GM23338 (cell line): ENCODE measurements at regions not wholly inside any gene's neighbourhood (a gene's known extent, or its start where the extent isn't known, plus 50 kb on each side); places are given as distances from the start of the nearest gene placed in this dataset.

ENCODE experiments used
- ATAC-seq: fragments of 200-7000 bp; cut with Tn5 transposase; 3 replicates; pipeline ENCODE4 v1.9.1; 2020
- DNase-seq: peaks from one replicate; pipeline ENCODE4 v3.0.0-alpha.2; 2015; ENCODE audit warnings: low spot score
- H2AFZ ChIP-seq: fragments of 200-600 bp; sonication (generic); 2 replicates; pipeline ENCODE4 v1.8.0; 2016; ENCODE audit warnings: antibody characterized with exemption, mild to moderate bottlenecking, moderate library complexity
- H3F3A ChIP-seq: fragments of 200-600 bp; sonication (generic); replicated peaks from 2 replicates; pipeline ENCODE4 v1.8.0; 2017; ENCODE audit warnings: antibody characterized with exemption, mixed run types, low read depth
- H3K27ac ChIP-seq: fragments of 200-600 bp; sonication (generic); 2 replicates; pipeline ENCODE4 v1.6.1; 2016; ENCODE audit warnings: low read depth
- H3K27me3 ChIP-seq: fragments of 200-600 bp; sonication (generic); 2 replicates; pipeline ENCODE4 v1.8.0; 2016; ENCODE audit warnings: mild to moderate bottlenecking, mixed run types, moderate library complexity; ENCODE audit not compliant: insufficient read depth
- H3K36me3 ChIP-seq: fragments of 200-600 bp; sonication (generic); 2 replicates; pipeline ENCODE4 v1.8.0; 2016; ENCODE audit warnings: mild to moderate bottlenecking; ENCODE audit not compliant: insufficient read depth
- H3K4me1 ChIP-seq: fragments of 200-600 bp; sonication (generic); 2 replicates; pipeline ENCODE4 v1.8.0; 2016; ENCODE audit warnings: mild to moderate bottlenecking, moderate library complexity; ENCODE audit not compliant: insufficient read depth
- H3K4me2 ChIP-seq: fragments of 200-600 bp; sonication (generic); 2 replicates; pipeline ENCODE4 v1.7.1; 2017; ENCODE audit warnings: mixed run types
- H3K4me3 ChIP-seq: fragments of 200-600 bp; sonication (generic); 2 replicates; pipeline ENCODE4 v1.6.1; 2016; ENCODE audit warnings: mixed run types
- H3K79me2 ChIP-seq: fragments of 200-600 bp; sonication (generic); replicated peaks from 2 replicates; pipeline ENCODE4 v1.8.0; 2017; ENCODE audit warnings: mild to moderate bottlenecking; ENCODE audit not compliant: insufficient read depth
- H3K9me2 ChIP-seq: fragments of 200-600 bp; sonication (generic); 2 replicates; pipeline ENCODE4 v1.8.0; 2017; ENCODE audit not compliant: insufficient read depth
- H4K20me1 ChIP-seq: fragments of 200-600 bp; sonication (generic); replicated peaks from 2 replicates; pipeline ENCODE4 v1.8.0; 2017; ENCODE audit warnings: mild to moderate bottlenecking; ENCODE audit not compliant: insufficient read depth
- H3K27ac Mint-ChIP-seq: 2 replicates; pipeline ENCODE4 v1.8.0; 2020; ENCODE audit warnings: inconsistent platforms, mild to moderate bottlenecking, moderate library complexity, mixed read lengths
- H3K27me3 Mint-ChIP-seq: 3 replicates; pipeline ENCODE4 v1.8.0; 2022; ENCODE audit warnings: low read depth, mild to moderate bottlenecking, moderate library complexity, mixed read lengths, inconsistent platforms; ENCODE audit not compliant: insufficient read depth, poor library complexity
- H3K36me3 Mint-ChIP-seq: 3 replicates; pipeline ENCODE4 v1.8.0; 2021; ENCODE audit warnings: low read depth, mild to moderate bottlenecking, inconsistent platforms, moderate library complexity, mixed read lengths
- H3K4me1 Mint-ChIP-seq: 3 replicates; pipeline ENCODE4 v1.8.0; 2020; ENCODE audit warnings: mild to moderate bottlenecking, inconsistent platforms, mixed read lengths
- H3K4me3 Mint-ChIP-seq: 3 replicates; pipeline ENCODE4 v1.8.0; 2021; ENCODE audit warnings: moderate library complexity, mild to moderate bottlenecking, inconsistent platforms, mixed read lengths
- H3K9me3 Mint-ChIP-seq: 3 replicates; pipeline ENCODE4 v1.8.0; 2020; ENCODE audit warnings: moderate library complexity, mild to moderate bottlenecking, inconsistent platforms, mixed read lengths
- CREB1 ChIP-seq: fragments of 250-450 bp; sonication (Bioruptor Pico); IDR thresholded peaks from 2 replicates; pipeline ENCODE4 v1.5.0; 2020; ENCODE audit warnings: low read depth, mild to moderate bottlenecking, moderate library complexity
- CTCF ChIP-seq, 2 experiments: fragments of 200-600 bp in 1 of 2; sonication (generic) in 1 of 2; conservative IDR thresholded peaks; 2 replicates each; pipeline versions ENCODE4 v1.5.1 to v1.6.1; 2016 to 2017; ENCODE audit warnings: antibody characterized with exemption in 2 of 2, low read depth in 2 of 2, mild to moderate bottlenecking in 2 of 2, moderate library complexity in 1 of 2
- EZH2 ChIP-seq: fragments of 200-600 bp; sonication (generic); IDR thresholded peaks from one replicate; pipeline ENCODE4 v1.8.0; 2017; ENCODE audit warnings: antibody characterized with exemption, mild to moderate bottlenecking, low read depth; ENCODE audit not compliant: unreplicated experiment
- EZH2phosphoT487 ChIP-seq: fragments of 200-600 bp; sonication (generic); IDR thresholded peaks from one replicate; pipeline ENCODE4 v1.8.1; 2018; ENCODE audit warnings: antibody characterized with exemption; ENCODE audit not compliant: unreplicated experiment
- JUNB ChIP-seq: IDR thresholded peaks from one replicate; pipeline ENCODE4 v1.6.1; 2016; ENCODE audit warnings: antibody characterized with exemption; ENCODE audit not compliant: unreplicated experiment
- NANOG ChIP-seq: IDR thresholded peaks from 2 replicates; pipeline ENCODE4 v1.6.1; 2016; ENCODE audit warnings: antibody characterized with exemption, borderline replicate concordance
- REST ChIP-seq: IDR thresholded peaks from one replicate; pipeline ENCODE4 v1.6.1; 2018; ENCODE audit warnings: antibody characterized with exemption; ENCODE audit not compliant: unreplicated experiment
- STAT1 ChIP-seq: IDR thresholded peaks from one replicate; pipeline ENCODE4 v1.6.1; 2016; ENCODE audit warnings: antibody characterized with exemption; ENCODE audit not compliant: unreplicated experiment
- ZNF114 ChIP-seq: fragments of 250-450 bp; sonication (Bioruptor Pico); IDR thresholded peaks from 2 replicates; pipeline ENCODE4 v1.5.0; 2020; ENCODE audit warnings: mild to moderate bottlenecking, moderate library complexity
- ZNF331 ChIP-seq: fragments of 250-450 bp; sonication (Bioruptor Pico); IDR thresholded peaks from 2 replicates; pipeline ENCODE4 v1.5.0; 2020; ENCODE audit warnings: low read depth, mild to moderate bottlenecking, moderate library complexity
- ZNF462 ChIP-seq: fragments of 250-450 bp; sonication (Bioruptor Pico); IDR thresholded peaks from 2 replicates; pipeline ENCODE4 v1.5.0; 2020; ENCODE audit warnings: mild to moderate bottlenecking, moderate library complexity

- TF ChIP-seq JUNB (no peak), ZNF114 (CRISPR knock-in tag) (no peak), ZNF331 (CRISPR knock-in tag) (no peak), STAT1 (no peak)
Observed at GRCh38 chr1:221072214-221072613, 193.0 kb downstream of the HLX start (continued).

- Histone ChIP-seq H3K36me3 (no peaks in the 10 kb centered on the region), H2AFZ (no peak overlapping the region), H3K27me3 (no peaks in the 10 kb centered on the region), H3K9me2 (peaks cover 6% of the 10 kb centered on the region), H3K79me2 (no peaks in the 10 kb centered on the region), H3F3A (no peaks in the 10 kb centered on the region), H3K27ac (no peak overlapping the region), H3K4me1 (no peaks in the 10 kb centered on the region), H4K20me1 (no peaks in the 10 kb centered on the region; the same call in 1 of the 2 replicates), H3K4me3 (no peak overlapping the region), H3K4me2 (no peak overlapping the region)
- Mint-ChIP-seq H3K36me3 (no peaks in the 10 kb centered on the region), H3K9me3 (peaks cover 10% of the 10 kb centered on the region; the same call in 2 of the 3 replicates), H3K4me1 (no peaks in the 10 kb centered on the region), H3K27ac (no peak overlapping the region), H3K4me3 (no peak overlapping the region), H3K27me3 (no peaks in the 10 kb centered on the region)
- no peak for TF ChIP-seq NANOG
- no peak for TF ChIP-seq EZH2
- TF ChIP-seq STAT1 = no peak
- no peak for TF ChIP-seq CTCF (conservative IDR thresholded peaks at IDR 0.05; ENCODE audit: low read depth in 2 of 2)
- no peak for TF ChIP-seq EZH2phosphoT487
- TF ChIP-seq CREB1 (CRISPR knock-in tag) = no peak
- no peak for TF ChIP-seq REST
- TF ChIP-seq ZNF462 (CRISPR knock-in tag) = no peak
- no peak for TF ChIP-seq ZNF331 (CRISPR knock-in tag)
- DNase-seq (no peak), ATAC-seq (no peak)
Observed at GRCh38 chr1:221074332-221074731, 195.1 kb downstream of the HLX start.
